CD14-positive monocyte (primary cell): ENCODE measurements at regions not wholly inside any gene's neighbourhood (a gene's known extent, or its start where the extent isn't known, plus 50 kb on each side); places are given as distances from the start of the nearest gene placed in this dataset.
"Not testable (repeated sequence)": the region's sequence is repeated elsewhere in the genome, so short reads cannot be mapped to it uniquely, and the experiment has no call there.

Experiments
- DNase-seq, 3 donors: peaks; one replicate each; pipeline ENCODE4 v3.0.0-alpha.2; 2011 to 2022
- H2AFZ ChIP-seq: 2 replicates; pipeline ENCODE4 v1.6.0; 2012; ENCODE audit warnings: mild to moderate bottlenecking, low read depth, low read length, inconsistent platforms; ENCODE audit not compliant: insufficient read depth, poor library complexity, severe bottlenecking
- H3K27ac ChIP-seq, 2 donors: 1 replicate in 1 of 2; 2 replicates in 1 of 2; pipeline ENCODE4 v1.5.1; 2012 to 2013; ENCODE audit warnings: low read length in 2 of 2, control low read depth in 1 of 2, inconsistent platforms in 1 of 2, low read depth in 1 of 2, mild to moderate bottlenecking in 1 of 2
- H3K27me3 ChIP-seq, 2 donors: one replicate each; pipeline versions ENCODE4 v1.6.0 to v1.6.1; 2011 to 2013; ENCODE audit warnings: low read length in 2 of 2; ENCODE audit not compliant: control insufficient read depth in 2 of 2, insufficient read depth in 2 of 2
- H3K36me3 ChIP-seq, 2 donors: replicated peaks in 1 of 2; 1 replicate in 1 of 2; 2 replicates in 1 of 2; pipeline versions ENCODE4 v1.5.1 to v1.6.1; 2012 to 2013; ENCODE audit warnings: low read length in 2 of 2, control low read depth in 1 of 2, inconsistent platforms in 1 of 2, mild to moderate bottlenecking in 1 of 2; ENCODE audit not compliant: insufficient read depth in 2 of 2, control insufficient read depth in 1 of 2
- H3K4me1 ChIP-seq, 2 donors: 1 replicate in 1 of 2; 2 replicates in 1 of 2; pipeline versions ENCODE4 v1.5.1 to v1.6.1; 2012 to 2013; ENCODE audit warnings: low read length in 2 of 2, control low read depth in 1 of 2, inconsistent platforms in 1 of 2, mild to moderate bottlenecking in 1 of 2, moderate library complexity in 1 of 2; ENCODE audit not compliant: insufficient read depth in 2 of 2, control insufficient read depth in 1 of 2
- H3K4me2 ChIP-seq: replicated peaks from 2 replicates; pipeline ENCODE3; 2012; ENCODE audit warnings: low read length, moderate library complexity, mild to moderate bottlenecking; ENCODE audit not compliant: poor library complexity, severe bottlenecking; ENCODE audit errors: extremely low read depth
- H3K4me3 ChIP-seq, 3 experiments: fragments of 200-600 bp in 1 of 3; sonication (generic) in 1 of 3; replicated peaks in 1 of 3; 1 replicate in 2 of 3; 2 replicates in 1 of 3; pipeline ENCODE4 v1.5.1; 2011 to 2013; ENCODE audit warnings: low read length in 3 of 3, mild to moderate bottlenecking in 3 of 3, control low read depth in 2 of 3, low read depth in 2 of 3, inconsistent platforms in 1 of 3, moderate library complexity in 1 of 3
- H3K79me2 ChIP-seq: 2 replicates; pipeline ENCODE4 v1.6.0; 2012; ENCODE audit warnings: mild to moderate bottlenecking, control low read depth, inconsistent platforms, low read length, moderate library complexity; ENCODE audit not compliant: insufficient read depth
- H3K9ac ChIP-seq: 2 replicates; pipeline ENCODE4 v1.6.0; 2017; ENCODE audit warnings: low read length, mild to moderate bottlenecking; ENCODE audit not compliant: insufficient read depth, poor library complexity, severe bottlenecking
- H3K9me3 ChIP-seq, 2 donors: replicated peaks in 1 of 2; 1 replicate in 1 of 2; 2 replicates in 1 of 2; pipeline versions ENCODE4 v1.5.1 to v1.6.1; 2012 to 2013; ENCODE audit warnings: low read length in 2 of 2, control low read depth in 1 of 2; ENCODE audit not compliant: control insufficient read depth in 1 of 2, insufficient read depth in 1 of 2
- H4K20me1 ChIP-seq: 2 replicates; pipeline ENCODE4 v1.6.0; 2012; ENCODE audit warnings: mild to moderate bottlenecking, low read length, control low read depth, moderate library complexity; ENCODE audit not compliant: insufficient read depth
- H3K27ac Mint-ChIP-seq, 7 donors: one replicate each; pipeline ENCODE4 v1.8.0; 2020; ENCODE audit warnings: mild to moderate bottlenecking in 7 of 7, mixed read lengths in 7 of 7, moderate library complexity in 6 of 7, inconsistent platforms in 2 of 7
- H3K27me3 Mint-ChIP-seq, 3 donors: one replicate each; pipeline ENCODE4 v1.8.0; 2021 to 2022; ENCODE audit warnings: low read depth in 3 of 3, mild to moderate bottlenecking in 3 of 3, mixed read lengths in 3 of 3, moderate library complexity in 3 of 3, inconsistent platforms in 1 of 3
- H3K36me3 Mint-ChIP-seq, 2 donors: one replicate each; pipeline ENCODE4 v1.8.0; 2020; ENCODE audit warnings: mixed read lengths in 2 of 2, inconsistent platforms in 1 of 2, mild to moderate bottlenecking in 1 of 2
- H3K4me1 Mint-ChIP-seq: one replicate; pipeline ENCODE4 v1.8.0; 2020; ENCODE audit warnings: mild to moderate bottlenecking, mixed read lengths
- H3K4me3 Mint-ChIP-seq, 2 donors: one replicate each; pipeline ENCODE4 v1.8.0; 2020; ENCODE audit warnings: mild to moderate bottlenecking in 2 of 2, mixed read lengths in 2 of 2, moderate library complexity in 1 of 2
- H3K9me3 Mint-ChIP-seq, 7 donors: one replicate each; pipeline ENCODE4 v1.8.0; 2020 to 2022; ENCODE audit warnings: mixed read lengths in 7 of 7, mild to moderate bottlenecking in 6 of 7, moderate library complexity in 6 of 7, inconsistent platforms in 2 of 7
- CTCF ChIP-seq: fragments of 200-600 bp; IDR thresholded peaks from one replicate; pipeline ENCODE4 v1.8.0; 2022; ENCODE audit warnings: antibody characterized with exemption, mild to moderate bottlenecking
- WGBS: methylation state at CpG from one replicate; pipeline ENCODE4 v1.1.5; 2013; ENCODE audit warnings: missing lambda C conversion rate; ENCODE audit not compliant: insufficient coverage; 5-methylcytosine and 5-hydroxymethylcytosine counted together
- intact Hi-C, 2 donors: fragments of 100-400 bp; cut with micrococcal nuclease; formaldehyde crosslinking; loops; one replicate each; pipeline versions ENCODE4 v1.15.0 to v1.15.1; 2023

DNA sequence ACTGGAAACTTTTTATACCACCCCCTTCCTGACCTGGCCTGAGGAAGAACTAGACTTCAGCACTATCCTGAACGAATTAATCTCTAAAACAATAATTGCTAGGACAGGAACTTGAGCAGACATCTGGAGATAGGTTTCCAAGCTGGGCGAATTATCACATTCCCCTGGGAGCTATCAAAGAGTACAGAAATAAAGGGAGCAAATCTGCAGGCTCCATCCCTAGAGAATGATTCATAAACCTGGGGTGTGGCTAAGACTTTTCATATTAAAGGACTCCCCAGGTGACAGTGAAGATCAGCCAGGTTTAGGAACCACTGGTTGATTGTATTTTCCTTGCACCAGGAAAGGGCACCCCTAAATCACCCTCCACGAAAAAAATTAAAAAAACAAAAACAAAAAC lies 105.6 kb upstream of the NOL4 start:
- no peaks in the 10 kb centered on the region for H3K4me1 ChIP-seq
- H3K27me3 ChIP-seq = no peaks in the 10 kb centered on the region
- no peak for DNase-seq
- H2AFZ ChIP-seq = no peak overlapping the region
- no peak for TF ChIP-seq CTCF
- H3K27ac ChIP-seq = no peak overlapping the region
- no peaks in the 10 kb centered on the region for H3K36me3 Mint-ChIP-seq
- H3K4me1 Mint-ChIP-seq = no peaks in the 10 kb centered on the region
- H3K27me3 Mint-ChIP-seq = no peaks in the 10 kb centered on the region
- intact Hi-C loops = no loop called here
- no peak overlapping the region for H3K27ac Mint-ChIP-seq
- H3K9ac ChIP-seq = no peak overlapping the region
- 60% methylated on average over 1 of the region's 3 CpGs for WGBS
- no peaks in the 10 kb centered on the region for H3K79me2 ChIP-seq
- no peak overlapping the region for H3K4me2 ChIP-seq
- H3K4me3 ChIP-seq = no peak overlapping the region
- H3K9me3 ChIP-seq = no peaks in the 10 kb centered on the region
- H3K4me3 Mint-ChIP-seq = no peak overlapping the region
- no peaks in the 10 kb centered on the region for H4K20me1 ChIP-seq
- H3K36me3 ChIP-seq = no peaks in the 10 kb centered on the region
- H3K9me3 Mint-ChIP-seq = peaks cover 0 to 9% (median 5%) of the 10 kb centered on the region in 7 donors

DNA sequence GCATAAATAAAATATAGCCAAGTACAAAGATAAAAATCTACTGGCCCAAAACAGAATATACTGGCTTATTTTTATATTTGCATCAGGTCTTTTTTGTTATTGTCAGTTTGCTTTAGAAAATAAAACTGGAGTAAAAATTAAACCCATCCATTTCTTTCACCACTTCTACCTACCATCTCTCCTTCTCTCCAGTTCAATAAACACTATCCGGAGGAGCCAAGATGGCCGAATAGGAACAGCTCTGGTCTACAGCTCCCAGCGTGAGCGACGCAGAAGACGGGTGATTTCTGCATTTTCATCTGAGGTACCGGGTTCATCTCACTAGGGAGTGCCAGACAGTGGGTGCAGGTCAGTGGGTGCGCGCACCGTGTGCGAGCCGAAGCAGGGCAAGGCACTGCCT lies 106.2 kb upstream of the NOL4 start:
- H3K36me3 ChIP-seq, H3K27me3 ChIP-seq, H4K20me1 ChIP-seq, DNase-seq, H3K9me3 Mint-ChIP-seq, H3K79me2 ChIP-seq, H3K9ac ChIP-seq, H2AFZ ChIP-seq, H3K4me1 ChIP-seq, H3K4me1 Mint-ChIP-seq, H3K27ac ChIP-seq, H3K36me3 Mint-ChIP-seq, H3K27ac Mint-ChIP-seq, H3K9me3 ChIP-seq, intact Hi-C loops, H3K4me2 ChIP-seq, H3K4me3 Mint-ChIP-seq, H3K4me3 ChIP-seq, H3K27me3 Mint-ChIP-seq: not testable (repeated sequence)
- WGBS = no CpG with 5 or more reads among the region's 12 CpGs

GRCh38 chr18:34331343-34331742 lies 106.6 kb upstream of the NOL4 start:
- not testable (repeated sequence) for H3K9me3 ChIP-seq

More at GRCh38 chr18:34331343-34331742, 106.6 kb upstream of the NOL4 start:
- H3K4me1 ChIP-seq, H4K20me1 ChIP-seq, H3K27me3 ChIP-seq, H3K36me3 Mint-ChIP-seq, H2AFZ ChIP-seq, H3K9ac ChIP-seq, H3K9me3 Mint-ChIP-seq, H3K4me2 ChIP-seq, H3K4me1 Mint-ChIP-seq, H3K27me3 Mint-ChIP-seq, H3K27ac ChIP-seq, DNase-seq, H3K36me3 ChIP-seq, H3K27ac Mint-ChIP-seq, H3K79me2 ChIP-seq, H3K4me3 ChIP-seq, intact Hi-C loops, H3K4me3 Mint-ChIP-seq: not testable (repeated sequence)
- WGBS = 100% methylated on average over 1 of the region's 15 CpGs
